Right lung (tissue), 2 donors: ENCODE measurements at regions not wholly inside any gene's neighbourhood (a gene's known extent, or its start where the extent isn't known, plus 50 kb on each side); places are given as distances from the start of the nearest gene placed in this dataset.
"Not testable (repeated sequence)": the region's sequence is repeated elsewhere in the genome, so short reads cannot be mapped to it uniquely, and the experiment has no call there.

Source experiments
- DNase-seq, 2 donors: peaks; one replicate each; pipeline ENCODE4 v3.0.0-alpha.2; 2013

DNA sequence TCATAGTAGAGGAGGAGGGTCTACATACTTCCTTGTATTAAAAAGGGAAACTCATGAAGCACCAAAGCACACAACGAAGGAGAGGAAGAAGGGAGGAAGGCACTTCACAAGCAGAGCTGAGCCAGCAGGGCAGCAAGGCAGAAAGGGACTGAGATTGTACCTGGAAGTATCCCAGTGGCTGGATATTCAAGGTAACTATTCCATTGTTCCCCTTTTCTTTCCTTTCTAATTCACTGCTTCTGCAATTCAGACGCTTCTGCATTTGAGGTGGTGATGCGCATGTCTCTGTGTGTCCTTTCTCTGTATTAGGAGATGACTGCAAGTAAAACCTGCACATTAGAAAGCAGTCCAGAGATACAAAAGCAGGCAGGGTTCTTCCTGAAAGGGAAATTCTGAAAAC is 54.9 kb downstream of the UBQLN2 start:
- peak; percentile 1 to 11 for DNase-seq

- no peak for DNase-seq
Observed at GRCh38 chrX:56623316-56623715, 59.9 kb downstream of the UBQLN2 start.

DNA sequence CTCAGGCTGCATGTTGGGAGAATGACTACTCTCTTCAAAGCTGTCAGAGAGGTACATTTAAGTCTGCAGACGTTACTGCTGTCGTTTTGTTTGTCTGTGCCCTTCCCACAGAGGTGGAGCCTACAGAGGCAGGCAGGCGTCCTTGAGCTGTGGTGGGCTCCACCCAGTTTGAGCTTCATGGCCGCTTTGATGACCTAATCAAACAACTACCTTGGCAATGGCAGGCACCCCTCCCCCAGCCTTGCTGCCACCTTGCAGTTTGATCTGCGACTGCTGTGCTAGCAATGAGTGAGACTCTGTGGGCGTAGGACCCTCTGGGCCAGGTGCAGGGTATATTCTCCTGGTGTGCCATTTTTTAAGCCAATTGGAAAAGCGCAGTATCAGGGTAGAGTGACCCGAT is 71.6 kb downstream of the UBQLN2 start:
- not testable (repeated sequence) for DNase-seq

DNA sequence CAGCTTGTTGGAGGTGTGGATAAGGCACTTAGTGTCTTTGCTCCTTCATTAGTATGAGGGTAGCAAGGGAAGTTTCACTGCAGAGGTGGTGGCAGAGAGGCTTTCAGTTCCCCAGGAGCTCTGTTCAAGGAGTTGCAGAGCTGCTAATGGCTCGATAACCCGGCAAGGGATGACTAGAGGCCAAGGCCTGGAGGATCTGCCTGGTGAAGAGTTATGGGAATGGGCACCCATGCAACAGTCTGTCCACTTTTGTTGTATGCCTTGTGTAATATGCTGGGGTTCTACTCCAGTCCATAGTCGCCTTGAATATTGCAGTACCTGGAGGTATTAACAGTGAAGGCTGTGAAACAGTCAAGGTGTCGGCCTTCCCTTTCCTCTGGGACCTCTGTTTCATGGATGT is 67.8 kb upstream of the NBDY start:
- no peak for DNase-seq
